A549 (cell line): ENCODE measurements at regions not wholly inside any gene's neighbourhood (a gene's known extent, or its start where the extent isn't known, plus 50 kb on each side); places are given as distances from the start of the nearest gene placed in this dataset.

ENCODE experiments used
- CEBPB ChIP-seq, 2 experiments: fragments of >200 bp in 1 of 2; sonication (Bioruptor Twin) in 1 of 2; formaldehyde crosslinking in 1 of 2; IDR thresholded peaks; 2 replicates each; pipeline ENCODE4 v1.6.1; 2012 to 2016
- CHD2 ChIP-seq: fragments of 150-350 bp; IDR thresholded peaks from 2 replicates; pipeline ENCODE4 v1.6.1; 2014; ENCODE audit warnings: low read length; ENCODE audit not compliant: partially characterized antibody
- CTCF ChIP-seq: fragments of >200 bp; sonication (Bioruptor Twin); formaldehyde crosslinking; IDR thresholded peaks from 3 replicates; pipeline ENCODE4 v1.5.1; 2016
- E2F6 ChIP-seq: IDR thresholded peaks from 2 replicates; pipeline ENCODE4 v1.6.1; 2012; ENCODE audit warnings: low read depth, borderline replicate concordance
- ELK1 ChIP-seq: fragments of 150-350 bp; IDR thresholded peaks from 2 replicates; pipeline ENCODE4 v1.6.1; 2014; ENCODE audit warnings: low read depth, mild to moderate bottlenecking, low read length
- ESRRA ChIP-seq: fragments of 150-350 bp; IDR thresholded peaks from 2 replicates; pipeline ENCODE4 v1.6.1; 2014; ENCODE audit warnings: mild to moderate bottlenecking, low read length, borderline replicate concordance
- MAFK ChIP-seq: fragments of 450-650 bp; IDR thresholded peaks from 2 replicates; pipeline ENCODE4 v1.6.1; 2014; ENCODE audit not compliant: partially characterized antibody
- MAX ChIP-seq: IDR thresholded peaks from 2 replicates; pipeline ENCODE4 v1.6.1; 2012
- POLR2A ChIP-seq: IDR thresholded peaks from 2 replicates; pipeline ENCODE4 v1.6.1; 2012; ENCODE audit warnings: mild to moderate bottlenecking, low read length
- SMC3 ChIP-seq: fragments of >200 bp; sonication (Bioruptor Twin); formaldehyde crosslinking; IDR thresholded peaks from 3 replicates; pipeline ENCODE4 v1.6.1; 2018; ENCODE audit warnings: inconsistent platforms
- USF2 ChIP-seq: fragments of 450-650 bp; IDR thresholded peaks from 2 replicates; pipeline ENCODE4 v1.6.1; 2014; ENCODE audit warnings: antibody characterized with exemption

GRCh38 chr14:49106741-49107667 lies 479.2 kb downstream of the RPS29 start:
- TF ChIP-seq CTCF: no peak
- TF ChIP-seq CEBPB (IDR thresholded peaks at IDR 0.05): no peak
- TF ChIP-seq ELK1: no peak
- TF ChIP-seq SMC3: no peak
- TF ChIP-seq CHD2: no peak
- TF ChIP-seq MAX: no peak
- TF ChIP-seq ESRRA: no peak
- no peak for TF ChIP-seq E2F6
- no peak for TF ChIP-seq POLR2A
- no peak for TF ChIP-seq USF2
- no peak for TF ChIP-seq MAFK
